Ectodermal cell (in vitro differentiated cells): ENCODE measurements at regions not wholly inside any gene's neighbourhood (a gene's known extent, or its start where the extent isn't known, plus 50 kb on each side); places are given as distances from the start of the nearest gene placed in this dataset.

Experiments
- H3K27ac ChIP-seq: 2 replicates; pipeline ENCODE4 v1.7.0; 2013; ENCODE audit warnings: mild to moderate bottlenecking, low read depth, low read length; ENCODE audit not compliant: insufficient read depth, poor library complexity, severe bottlenecking
- H3K27me3 ChIP-seq: 2 replicates; pipeline ENCODE4 v1.7.0; 2013; ENCODE audit warnings: mild to moderate bottlenecking, low read length; ENCODE audit not compliant: insufficient read depth, control insufficient read depth, poor library complexity, severe bottlenecking
- H3K36me3 ChIP-seq: one replicate; pipeline ENCODE4 v1.7.0; 2013; ENCODE audit warnings: low read length; ENCODE audit not compliant: control insufficient read depth, insufficient read depth
- H3K4me1 ChIP-seq: one replicate; pipeline ENCODE4 v1.7.0; 2013; ENCODE audit warnings: low read length; ENCODE audit not compliant: control insufficient read depth, insufficient read depth
- H3K4me3 ChIP-seq: 2 replicates; pipeline ENCODE4 v1.7.0; 2013; ENCODE audit warnings: low read depth, low read length, control low read depth; ENCODE audit not compliant: insufficient read depth
- H3K9me3 ChIP-seq: 2 replicates; pipeline ENCODE4 v1.7.0; 2013; ENCODE audit warnings: mild to moderate bottlenecking, low read length, moderate library complexity; ENCODE audit not compliant: control insufficient read depth
- WGBS, 2 experiments: methylation state at CpG; one replicate each; pipeline ENCODE4 v1.1.7; 2013; ENCODE audit warnings: missing lambda C conversion rate in 2 of 2; 5-methylcytosine and 5-hydroxymethylcytosine counted together

GRCh38 chr12:24444634-24445033 lies 495.2 kb upstream of the SOX5 start:
- Histone ChIP-seq H3K27ac (no peak overlapping the region), H3K36me3 (no peaks in the 10 kb centered on the region), H3K27me3 (no peaks in the 10 kb centered on the region), H3K4me1 (peaks cover 3% of the 10 kb centered on the region), H3K4me3 (no peak overlapping the region), H3K9me3 (no peaks in the 10 kb centered on the region)
- 89 to 94% methylated on average over 2 of the region's 2 CpGs for WGBS, 2 experiments

GRCh38 chr12:24441458-24441857 lies 492.0 kb upstream of the SOX5 start:
- Histone ChIP-seq H3K36me3 (no peaks in the 10 kb centered on the region), H3K27ac (no peak overlapping the region), H3K9me3 (no peaks in the 10 kb centered on the region), H3K4me1 (peaks cover 3% of the 10 kb centered on the region), H3K27me3 (no peaks in the 10 kb centered on the region), H3K4me3 (no peak overlapping the region)
- WGBS, 2 experiments, result 90 to 98% methylated on average over 2 to 4 of the region's 4 CpGs

- no peaks in the 10 kb centered on the region for H3K4me1 ChIP-seq
- no peaks in the 10 kb centered on the region for H3K36me3 ChIP-seq
- no peaks in the 10 kb centered on the region for H3K27me3 ChIP-seq
- 89 to 90% methylated on average over 4 of the region's 4 CpGs for WGBS, 2 experiments
- H3K4me3 ChIP-seq, result no peak overlapping the region
- no peak overlapping the region for H3K27ac ChIP-seq
- H3K9me3 ChIP-seq, result no peaks in the 10 kb centered on the region
Observed at GRCh38 chr12:24436667-24437066, 487.2 kb upstream of the SOX5 start.

- Histone ChIP-seq H3K27ac (no peak overlapping the region), H3K4me3 (no peak overlapping the region), H3K4me1 (no peaks in the 10 kb centered on the region), H3K9me3 (no peaks in the 10 kb centered on the region), H3K27me3 (no peaks in the 10 kb centered on the region), H3K36me3 (no peaks in the 10 kb centered on the region)
- WGBS, 2 experiments, result 85 to 86% methylated on average over 1 of the region's 1 CpG
Observed at GRCh38 chr12:24431872-24432271, 482.4 kb upstream of the SOX5 start.

- 86 to 88% methylated on average over 4 of the region's 4 CpGs for WGBS, 2 experiments
- Histone ChIP-seq H3K4me3 (no peak overlapping the region), H3K9me3 (no peaks in the 10 kb centered on the region), H3K27me3 (no peaks in the 10 kb centered on the region), H3K27ac (no peak overlapping the region), H3K4me1 (no peaks in the 10 kb centered on the region), H3K36me3 (no peaks in the 10 kb centered on the region)
Observed at GRCh38 chr12:24427776-24428175, 478.3 kb upstream of the SOX5 start.

- H3K4me3 ChIP-seq, result no peak overlapping the region
- no peaks in the 10 kb centered on the region for H3K4me1 ChIP-seq
- H3K9me3 ChIP-seq, result no peaks in the 10 kb centered on the region
- H3K36me3 ChIP-seq, result no peaks in the 10 kb centered on the region
- H3K27me3 ChIP-seq, result no peaks in the 10 kb centered on the region
- WGBS, 2 experiments, result 93 to 94% methylated on average over 2 of the region's 2 CpGs
- H3K27ac ChIP-seq, result no peak overlapping the region
Observed at GRCh38 chr12:24425601-24425970, 476.1 kb upstream of the SOX5 start.

- Histone ChIP-seq H3K9me3 (no peaks in the 10 kb centered on the region), H3K36me3 (no peaks in the 10 kb centered on the region), H3K27ac (no peak overlapping the region), H3K4me1 (no peaks in the 10 kb centered on the region), H3K27me3 (no peaks in the 10 kb centered on the region), H3K4me3 (no peak overlapping the region)
- WGBS, 2 experiments, result 94 to 97% methylated on average over 4 to 6 of the region's 6 CpGs
Observed at GRCh38 chr12:24424889-24425600, 475.6 kb upstream of the SOX5 start.

GRCh38 chr12:24424376-24424775 lies 474.9 kb upstream of the SOX5 start:
- Histone ChIP-seq H3K27ac (no peak overlapping the region), H3K36me3 (no peaks in the 10 kb centered on the region), H3K4me1 (no peaks in the 10 kb centered on the region), H3K9me3 (no peaks in the 10 kb centered on the region), H3K4me3 (no peak overlapping the region), H3K27me3 (no peaks in the 10 kb centered on the region)
- WGBS, 2 experiments, result 79 to 88% methylated on average over 2 of the region's 2 CpGs

- Histone ChIP-seq H3K27ac (no peak overlapping the region), H3K9me3 (no peaks in the 10 kb centered on the region), H3K36me3 (no peaks in the 10 kb centered on the region), H3K4me1 (no peaks in the 10 kb centered on the region), H3K27me3 (no peaks in the 10 kb centered on the region), H3K4me3 (no peak overlapping the region)
- 82 to 83% methylated on average over 4 of the region's 4 CpGs for WGBS, 2 experiments
Observed at GRCh38 chr12:24423611-24424010, 474.1 kb upstream of the SOX5 start.

- Histone ChIP-seq H3K27ac (no peak overlapping the region), H3K36me3 (no peaks in the 10 kb centered on the region), H3K9me3 (no peaks in the 10 kb centered on the region), H3K4me1 (no peaks in the 10 kb centered on the region), H3K27me3 (no peaks in the 10 kb centered on the region), H3K4me3 (no peak overlapping the region)
- 94 to 97% methylated on average over 4 to 5 of the region's 5 CpGs for WGBS, 2 experiments
Observed at GRCh38 chr12:24421759-24422158, 472.3 kb upstream of the SOX5 start.

GRCh38 chr12:24418157-24418556 lies 468.7 kb upstream of the SOX5 start:
- Histone ChIP-seq H3K9me3 (no peaks in the 10 kb centered on the region), H3K27me3 (no peaks in the 10 kb centered on the region), H3K4me1 (no peaks in the 10 kb centered on the region), H3K4me3 (no peak overlapping the region), H3K27ac (no peak overlapping the region), H3K36me3 (no peaks in the 10 kb centered on the region)
- 89 to 100% methylated on average over 1 of the region's 1 CpG for WGBS, 2 experiments
